GM12878 (cell line): ENCODE measurements at regions not wholly inside any gene's neighbourhood (a gene's known extent, or its start where the extent isn't known, plus 50 kb on each side); places are given as distances from the start of the nearest gene placed in this dataset.

Experiments
- ATAC-seq: fragments of 200-7000 bp; cut with Tn5 transposase; 3 replicates; pipeline ENCODE4 v1.9.1; 2020; ENCODE audit warnings: mild to moderate bottlenecking, moderate library complexity
- BruUV-seq: library from RNA; stranded (reverse); fragments of 400-500 nt; replicated peaks from 2 replicates; lab custom pipeline; 2021; lab: Mats Ljungman, UMichigan
- CTCF ChIA-PET: fragments of 300-600 bp; sonication (Branson Sonifier 250); formaldehyde crosslinking; extraction: SDS; loops from one replicate; lab custom pipeline; 2021; ENCODE audit warnings: inconsistent platforms; lab: Yijun Ruan, JAX
- POLR2A ChIA-PET: fragments of 350-600 bp; formaldehyde crosslinking; extraction: SDS; loops from one replicate; lab custom pipeline; 2021; ENCODE audit warnings: inconsistent platforms; lab: Charles Lee
- RAD21 ChIA-PET: fragments of 300-600 bp; sonication (Branson Sonifier 250); formaldehyde crosslinking; loops from one replicate; lab custom pipeline; 2023; ENCODE audit warnings: antibody characterized with exemption; ENCODE audit not compliant: unreplicated experiment; lab: Charles Lee
- SMC1A ChIA-PET: fragments of 300-600 bp; sonication (Branson Sonifier 250); formaldehyde crosslinking; loops from one replicate; lab custom pipeline; 2023; ENCODE audit not compliant: unreplicated experiment, uncharacterized antibody; lab: Charles Lee
- DNase-seq: peaks from one replicate; pipeline ENCODE4 v3.0.0-alpha.2; 2011; ENCODE audit warnings: low read depth, low spot score
- FAIRE-seq: peaks from 3 replicates; lab custom pipeline; 2011; peaks lifted over from hg19 to GRCh38; lab: Jason Lieb, UNC
- H2AFZ ChIP-seq: 2 replicates; pipeline ENCODE4 v1.6.0; 2011; ENCODE audit warnings: low read depth, low read length, control low read depth; ENCODE audit not compliant: control insufficient read depth
- H3K27ac ChIP-seq: 2 replicates; pipeline ENCODE4 v1.5.1; 2011; ENCODE audit warnings: control low read depth; ENCODE audit not compliant: control insufficient read depth, insufficient read depth
- H3K27me3 ChIP-seq, 2 experiments: replicated peaks in 1 of 2; 2 replicates each; pipeline versions ENCODE4 v1.6.0 to v1.6.1; 2011; ENCODE audit warnings: low read length in 1 of 2; ENCODE audit not compliant: control insufficient read depth in 2 of 2, insufficient read depth in 2 of 2
- H3K36me3 ChIP-seq, 2 experiments: 2 replicates each; pipeline ENCODE4 v1.5.1; 2011; ENCODE audit warnings: low read length in 1 of 2; ENCODE audit not compliant: control insufficient read depth in 2 of 2, insufficient read depth in 2 of 2
- H3K4me1 ChIP-seq: 2 replicates; pipeline ENCODE4 v1.6.1; 2011; ENCODE audit warnings: mild to moderate bottlenecking, low read length, moderate library complexity, mixed read lengths; ENCODE audit not compliant: control insufficient read depth, insufficient read depth
- H3K4me2 ChIP-seq: 2 replicates; pipeline ENCODE4 v1.6.0; 2011; ENCODE audit warnings: control low read depth; ENCODE audit not compliant: control insufficient read depth, insufficient read depth
- H3K4me3 ChIP-seq: fragments of 200-600 bp; sonication (generic); 2 replicates; pipeline ENCODE4 v1.5.1; 2016
- H3K79me2 ChIP-seq: 2 replicates; pipeline ENCODE4 v1.6.0; 2011; ENCODE audit warnings: low read length; ENCODE audit not compliant: control insufficient read depth, insufficient read depth
- H3K9ac ChIP-seq: 2 replicates; pipeline ENCODE4 v1.8.0; 2011; ENCODE audit warnings: low read length, control low read depth, mixed read lengths; ENCODE audit not compliant: control insufficient read depth, insufficient read depth
- H3K9me3 ChIP-seq: replicated peaks from 3 replicates; pipeline ENCODE4 v1.5.1; 2011; ENCODE audit warnings: mild to moderate bottlenecking, low read length; ENCODE audit not compliant: control insufficient read depth, insufficient read depth
- H4K20me1 ChIP-seq: 2 replicates; pipeline ENCODE4 v1.6.0; 2011; ENCODE audit not compliant: control insufficient read depth, insufficient read depth
- BRCA1 ChIP-seq: IDR thresholded peaks from 2 replicates; pipeline ENCODE4 v1.6.1; 2011; ENCODE audit warnings: low read depth, low read length, improper control_type of control experiment
- CBX5 ChIP-seq: sonication (generic); IDR thresholded peaks from 2 replicates; pipeline ENCODE4 v1.6.1; 2016; ENCODE audit warnings: low read depth, moderate library complexity, mild to moderate bottlenecking, inconsistent platforms
- ESRRA ChIP-seq: IDR thresholded peaks from 2 replicates; pipeline ENCODE4 v1.6.1; 2012; ENCODE audit warnings: mild to moderate bottlenecking, low read length, improper control_type of control experiment
- IRF4 ChIP-seq: IDR thresholded peaks from 2 replicates; pipeline ENCODE4 v1.6.1; 2011; ENCODE audit warnings: low read depth, low read length
- NFXL1 ChIP-seq: fragments of 450-650 bp; IDR thresholded peaks from 2 replicates; pipeline ENCODE4 v1.6.1; 2017; ENCODE audit warnings: antibody characterized with exemption, mild to moderate bottlenecking, borderline replicate concordance
- NKRF ChIP-seq: fragments of 450-650 bp; conservative IDR thresholded peaks from 2 replicates; pipeline ENCODE4 v1.6.1; 2017; ENCODE audit warnings: mild to moderate bottlenecking, moderate library complexity
- SIN3A ChIP-seq: IDR thresholded peaks from 2 replicates; pipeline ENCODE4 v1.6.1; 2012; ENCODE audit warnings: low read depth, low read length, improper control_type of control experiment
- SMAD1 ChIP-seq: fragments of 450-650 bp; IDR thresholded peaks from 2 replicates; pipeline ENCODE4 v1.6.1; 2018; ENCODE audit warnings: mild to moderate bottlenecking, low read depth; ENCODE audit not compliant: partially characterized antibody
- SP1 ChIP-seq: IDR thresholded peaks from one replicate; pipeline ENCODE4 v1.6.1; 2011; ENCODE audit warnings: low read depth, low read length
- SREBF1 ChIP-seq: IDR thresholded peaks from 2 replicates; pipeline ENCODE4 v1.6.1; 2012; ENCODE audit warnings: mild to moderate bottlenecking, low read length
- SRF ChIP-seq, 2 experiments: IDR thresholded peaks; 2 replicates each; pipeline ENCODE4 v1.6.1; 2011; ENCODE audit warnings: low read depth in 2 of 2, low read length in 2 of 2, mild to moderate bottlenecking in 1 of 2, moderate library complexity in 1 of 2
- ZNF24 ChIP-seq: fragments of 450-650 bp; IDR thresholded peaks from 2 replicates; pipeline ENCODE4 v1.6.1; 2017; ENCODE audit warnings: antibody characterized with exemption, mild to moderate bottlenecking
- WGBS: methylation state at CpG from one replicate; pipeline ENCODE4 v1.1.6; 2016; ENCODE audit warnings: low lambda C conversion rate; ENCODE audit not compliant: insufficient replicate concordance, insufficient coverage; ENCODE audit errors: missing lambda C conversion rate; 5-methylcytosine and 5-hydroxymethylcytosine counted together
- in situ Hi-C: fragments of 300-500 bp; cut with MboI; formaldehyde crosslinking; loops from 9 replicates; pipeline ENCODE4 v1.14.3; 2018; ENCODE audit warnings: mixed read lengths
- intact Hi-C: fragments of 100-400 bp; cut with micrococcal nuclease; formaldehyde crosslinking; loops from one replicate; pipeline ENCODE4 v1.14.2; 2022; ENCODE audit not compliant: unreplicated experiment
- TF ChIP-seq, protein P1 (sequence below): fragments of 450-650 bp; formaldehyde crosslinking; IDR thresholded peaks from 2 replicates; pipeline ENCODE4 v1.4.0; 2022; ENCODE audit warnings: mild to moderate bottlenecking, moderate library complexity

GRCh38 chr14:26217778-26218177, 380.1 kb downstream of the NOVA1 start:
- no peaks in the 10 kb centered on the region for H3K4me1 ChIP-seq
- H4K20me1 ChIP-seq: no peaks in the 10 kb centered on the region
- WGBS: 0% methylated on average over 2 of the region's 2 CpGs
- no peak for TF ChIP-seq SP1
- TF ChIP-seq SMAD1: no peak
- no peak for TF ChIP-seq NFXL1
- TF ChIP-seq NKRF: no peak
- TF ChIP-seq SRF (IDR thresholded peaks at IDR 0.05; ENCODE audit: low read depth in 2 of 2, low read length in 2 of 2): no peak
- H3K36me3 ChIP-seq: no peaks in the 10 kb centered on the region; a peak in 1 of 4 replicates
- intact Hi-C loops: no loop called here
- no peak overlapping the region for H3K9ac ChIP-seq
- H3K4me2 ChIP-seq: no peak overlapping the region
- no peak overlapping the region for H3K4me3 ChIP-seq
- POLR2A ChIA-PET: no interaction called here
- H3K27ac ChIP-seq: no peak overlapping the region
- SMC1A ChIA-PET: no interaction called here
- no peaks in the 10 kb centered on the region for H3K27me3 ChIP-seq
- CTCF ChIA-PET: no interaction called here
- DNase-seq (no peak), ATAC-seq (no peak), FAIRE-seq (no peak)
- H3K79me2 ChIP-seq: no peaks in the 10 kb centered on the region
- BruUV-seq: no TSS peak
- no peak overlapping the region for H2AFZ ChIP-seq
- in situ Hi-C loops: no loop called here
- RAD21 ChIA-PET: no interaction called here
- H3K9me3 ChIP-seq: no peaks in the 10 kb centered on the region

GRCh38 chr14:26216786-26217185, 381.0 kb downstream of the NOVA1 start:
- RAD21 ChIA-PET: no interaction called here
- no peaks in the 10 kb centered on the region for H3K4me1 ChIP-seq
- no peak for FAIRE-seq

More at GRCh38 chr14:26216786-26217185, 381.0 kb downstream of the NOVA1 start:
- ATAC-seq: no peak
- WGBS: 9% methylated on average over 5 of the region's 5 CpGs
- H3K9ac ChIP-seq: no peak overlapping the region
- TF ChIP-seq, protein P1, sequence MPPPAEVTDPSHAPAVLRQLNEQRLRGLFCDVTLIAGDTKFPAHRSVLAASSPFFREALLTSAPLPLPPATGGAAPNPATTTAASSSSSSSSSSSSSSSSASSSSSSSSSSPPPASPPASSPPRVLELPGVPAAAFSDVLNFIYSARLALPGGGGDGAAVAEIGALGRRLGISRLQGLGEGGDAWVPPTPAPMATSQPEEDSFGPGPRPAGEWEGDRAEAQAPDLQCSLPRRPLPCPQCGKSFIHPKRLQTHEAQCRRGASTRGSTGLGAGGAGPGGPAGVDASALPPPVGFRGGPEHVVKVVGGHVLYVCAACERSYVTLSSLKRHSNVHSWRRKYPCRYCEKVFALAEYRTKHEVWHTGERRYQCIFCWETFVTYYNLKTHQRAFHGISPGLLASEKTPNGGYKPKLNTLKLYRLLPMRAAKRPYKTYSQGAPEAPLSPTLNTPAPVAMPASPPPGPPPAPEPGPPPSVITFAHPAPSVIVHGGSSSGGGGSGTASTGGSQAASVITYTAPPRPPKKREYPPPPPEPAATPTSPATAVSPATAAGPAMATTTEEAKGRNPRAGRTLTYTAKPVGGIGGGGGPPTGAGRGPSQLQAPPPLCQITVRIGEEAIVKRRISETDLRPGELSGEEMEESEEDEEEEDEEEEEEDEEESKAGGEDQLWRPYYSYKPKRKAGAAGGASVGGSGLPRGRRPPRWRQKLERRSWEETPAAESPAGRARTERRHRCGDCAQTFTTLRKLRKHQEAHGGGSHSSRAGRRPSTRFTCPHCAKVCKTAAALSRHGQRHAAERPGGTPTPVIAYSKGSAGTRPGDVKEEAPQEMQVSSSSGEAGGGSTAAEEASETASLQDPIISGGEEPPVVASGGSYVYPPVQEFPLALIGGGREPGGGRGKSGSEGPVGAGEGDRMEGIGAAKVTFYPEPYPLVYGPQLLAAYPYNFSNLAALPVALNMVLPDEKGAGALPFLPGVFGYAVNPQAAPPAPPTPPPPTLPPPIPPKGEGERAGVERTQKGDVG: no peak
- TF ChIP-seq CBX5: no peak
- TF ChIP-seq ZNF24: no peak
- no peak for TF ChIP-seq SIN3A
- no peak for TF ChIP-seq BRCA1
- TF ChIP-seq ESRRA: no peak
- TF ChIP-seq IRF4: no peak
- no peak for TF ChIP-seq SP1
- TF ChIP-seq SREBF1: no peak
- H3K36me3 ChIP-seq: no peaks in the 10 kb centered on the region; a peak in 1 of 4 replicates
- DNase-seq: no peak
- H3K27me3 ChIP-seq: no peaks in the 10 kb centered on the region
- in situ Hi-C loops (no loop called here), intact Hi-C loops (no loop called here)
- no peaks in the 10 kb centered on the region for H4K20me1 ChIP-seq
- H3K4me2 ChIP-seq: no peak overlapping the region
- H3K9me3 ChIP-seq: no peaks in the 10 kb centered on the region
- no peak overlapping the region for H3K4me3 ChIP-seq
- no peak overlapping the region for H2AFZ ChIP-seq
- H3K27ac ChIP-seq: no peak overlapping the region
- ChIA-PET SMC1A (no interaction called here), CTCF (no interaction called here), POLR2A (no interaction called here)
- H3K79me2 ChIP-seq: no peaks in the 10 kb centered on the region
- BruUV-seq: no TSS peak
